NCI-H1436 (cell line): ENCODE measurements at regions not wholly inside any gene's neighbourhood (a gene's known extent, or its start where the extent isn't known, plus 50 kb on each side); places are given as distances from the start of the nearest gene placed in this dataset.

Experiments used
- DNase-seq: peaks from one replicate; lab custom pipeline; 2025; lab: John Stamatoyannopoulos, UW

- DNase-seq = no peak
Observed at GRCh38 chr3:933326-933725, 159.5 kb upstream of the CNTN6 start.

- DNase-seq = no peak
Observed at GRCh38 chr3:944786-945185, 148.0 kb upstream of the CNTN6 start.

- DNase-seq = no peak
Observed at GRCh38 chr3:945738-946137, 147.1 kb upstream of the CNTN6 start.

DNA sequence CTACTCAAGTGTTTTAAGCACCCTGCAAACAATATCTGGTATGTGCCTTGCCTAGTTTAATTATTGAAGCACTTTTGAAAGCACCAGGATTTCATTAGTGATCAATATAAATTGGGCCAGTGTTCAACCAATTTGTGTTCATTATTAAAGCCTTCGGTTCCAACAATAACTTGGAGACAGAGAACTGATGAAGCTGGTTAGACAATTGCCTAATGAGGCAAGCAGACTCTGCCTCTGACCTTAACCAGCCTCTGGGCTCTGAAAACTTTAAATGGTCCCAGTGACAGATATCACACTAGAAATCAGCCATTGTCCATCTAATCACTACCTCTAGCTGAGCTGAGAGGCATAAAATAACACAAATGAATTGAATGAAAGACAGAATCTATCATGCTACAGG is 139.9 kb upstream of the CNTN6 start:
- no peak for DNase-seq

DNA sequence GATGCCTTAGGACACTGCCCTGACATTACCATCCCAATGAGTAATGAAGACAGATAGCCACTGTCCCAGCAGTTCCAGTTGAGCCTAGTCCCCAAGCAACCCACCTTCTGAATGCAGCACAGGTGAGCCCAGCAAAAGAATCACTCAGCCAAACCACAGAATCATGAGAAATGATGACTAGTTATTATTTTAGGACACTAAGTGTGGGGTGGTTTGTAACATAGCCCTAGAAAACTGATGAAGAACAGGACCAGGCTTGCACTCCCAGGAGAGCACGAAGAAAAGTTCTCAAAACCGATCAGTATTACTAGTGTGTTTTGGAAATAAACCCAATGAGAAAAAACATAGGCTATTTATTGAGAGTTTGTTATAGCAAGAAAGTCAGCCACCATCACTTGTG is 129.6 kb upstream of the CNTN6 start:
- no peak for DNase-seq

DNA sequence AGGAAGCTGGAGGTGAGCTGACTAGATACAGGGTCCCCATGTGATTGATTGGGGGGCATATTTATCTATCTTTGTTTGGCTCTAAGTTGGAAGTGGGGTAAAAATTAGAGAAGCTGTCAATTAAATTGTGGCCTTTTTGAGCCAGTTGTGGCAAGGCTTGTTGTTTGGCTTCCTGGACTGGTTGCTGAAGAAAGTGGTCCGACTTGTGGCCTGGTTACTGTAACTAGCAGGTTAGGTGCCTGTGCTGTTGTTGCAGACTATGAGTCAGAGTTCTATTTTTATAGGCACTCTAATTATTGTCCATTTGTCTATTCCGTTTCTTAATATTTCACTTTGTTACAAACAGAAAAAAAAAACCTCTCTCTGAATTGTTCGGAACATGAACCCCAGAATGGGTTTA is 129.1 kb upstream of the CNTN6 start:
- no peak for DNase-seq

- no peak for DNase-seq
Observed at GRCh38 chr3:965826-966225, 127.0 kb upstream of the CNTN6 start.

- DNase-seq = no peak
Observed at GRCh38 chr3:966341-966740, 126.5 kb upstream of the CNTN6 start.

DNA sequence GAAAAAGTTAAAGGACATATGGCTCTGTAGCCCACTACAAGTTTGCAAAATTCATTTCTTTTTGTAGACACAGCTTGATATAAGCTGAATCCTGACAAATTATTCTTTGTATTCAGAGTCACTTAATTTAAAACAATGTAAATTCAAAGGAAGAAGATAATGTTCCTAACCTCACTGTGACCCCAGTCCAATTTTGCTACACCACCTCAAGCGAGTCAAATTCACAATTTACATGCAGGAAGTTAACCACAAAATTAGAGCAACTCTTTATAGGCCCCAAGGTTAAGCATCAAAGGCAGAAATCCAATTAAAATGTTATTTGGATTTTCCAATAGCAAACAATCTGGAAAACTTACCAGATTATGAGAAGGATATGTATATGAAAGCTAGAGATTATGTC is 119.5 kb upstream of the CNTN6 start:
- no peak for DNase-seq

- no peak for DNase-seq
Observed at GRCh38 chr3:976006-976405, 116.8 kb upstream of the CNTN6 start.

DNA sequence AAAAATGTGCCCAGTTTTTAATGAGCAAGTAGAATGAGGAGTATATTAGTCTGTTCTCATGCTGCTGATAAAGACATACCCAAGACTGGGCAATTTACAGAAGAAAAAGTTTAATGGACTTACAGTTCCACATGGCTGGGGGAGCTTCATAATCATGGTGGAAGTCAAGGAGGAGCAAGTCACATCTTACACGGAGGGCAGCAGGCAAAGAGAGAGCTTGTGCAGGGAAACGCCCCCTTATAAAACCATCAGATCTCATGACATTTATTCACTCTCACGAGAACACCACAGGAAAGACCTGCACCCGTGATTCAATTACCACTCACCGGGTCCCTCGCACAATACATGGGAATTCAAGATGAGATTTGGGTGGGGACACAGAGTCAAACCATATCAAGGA is 111.7 kb upstream of the CNTN6 start:
- no peak for DNase-seq

DNA sequence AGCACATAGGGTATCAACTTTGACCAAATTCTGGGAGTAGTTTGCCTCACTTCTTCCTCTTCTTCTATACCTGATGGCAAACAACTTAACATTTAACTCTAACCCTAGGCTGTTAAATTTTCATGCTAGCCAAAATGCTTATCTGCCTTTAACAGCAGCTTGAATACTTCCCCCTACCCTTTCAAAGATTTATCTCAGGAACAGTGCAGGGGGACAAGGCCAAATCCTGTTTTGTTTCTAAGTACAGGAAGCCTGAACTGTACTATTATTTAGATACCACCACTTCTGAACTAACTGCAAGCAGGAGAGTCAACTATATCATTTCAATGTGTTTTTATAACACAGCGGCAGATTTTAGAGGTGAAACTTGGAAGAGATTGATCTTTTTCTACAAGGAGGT is 104.0 kb upstream of the CNTN6 start:
- no peak for DNase-seq

DNA sequence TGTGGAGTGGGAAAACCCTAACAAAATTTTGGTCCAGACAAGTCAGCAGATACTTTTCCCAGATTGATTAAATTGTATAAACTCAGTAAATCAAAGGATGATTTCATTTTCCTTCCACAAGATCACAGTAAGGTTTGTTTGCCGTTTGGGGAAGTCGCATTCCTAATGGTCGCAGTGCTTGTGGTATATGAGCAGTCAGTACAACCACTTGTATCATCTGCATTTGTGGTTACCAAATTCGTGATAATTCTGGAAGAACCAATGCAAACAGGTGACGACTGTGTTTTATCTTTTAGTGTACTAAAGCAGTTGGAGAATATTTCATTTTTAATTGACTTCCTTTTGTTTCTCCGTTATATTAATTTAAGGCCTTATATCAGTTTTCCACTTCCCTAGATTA is 100.0 kb upstream of the CNTN6 start:
- no peak for DNase-seq

GRCh38 chr3:1002010-1002409 is 90.8 kb upstream of the CNTN6 start:
- no peak for DNase-seq

- DNase-seq = no peak
Observed at GRCh38 chr3:1007866-1008265, 85.0 kb upstream of the CNTN6 start.

- no peak for DNase-seq
Observed at GRCh38 chr3:1010228-1010627, 82.6 kb upstream of the CNTN6 start.

GRCh38 chr3:1015826-1016225 is 77.0 kb upstream of the CNTN6 start:
- DNase-seq = no peak

DNA sequence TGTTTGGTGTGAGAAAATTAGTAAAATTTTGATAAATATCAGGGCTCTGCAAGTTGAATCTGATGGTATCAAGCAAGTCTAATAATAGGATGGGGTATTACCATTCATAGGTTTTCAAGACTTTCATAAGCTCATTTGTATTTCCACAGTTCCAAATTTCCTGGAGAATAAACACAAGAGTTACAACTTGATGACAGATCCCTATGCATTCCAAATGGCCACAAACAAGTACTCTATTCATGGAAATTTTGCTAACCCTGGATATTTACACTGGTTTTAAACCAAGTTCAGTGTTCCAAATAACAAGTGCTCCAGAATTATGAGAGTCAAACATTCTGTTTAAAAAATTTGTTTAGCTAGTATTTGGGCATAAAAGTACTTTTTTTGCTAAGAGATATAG is 75.0 kb upstream of the CNTN6 start:
- DNase-seq = no peak

DNA sequence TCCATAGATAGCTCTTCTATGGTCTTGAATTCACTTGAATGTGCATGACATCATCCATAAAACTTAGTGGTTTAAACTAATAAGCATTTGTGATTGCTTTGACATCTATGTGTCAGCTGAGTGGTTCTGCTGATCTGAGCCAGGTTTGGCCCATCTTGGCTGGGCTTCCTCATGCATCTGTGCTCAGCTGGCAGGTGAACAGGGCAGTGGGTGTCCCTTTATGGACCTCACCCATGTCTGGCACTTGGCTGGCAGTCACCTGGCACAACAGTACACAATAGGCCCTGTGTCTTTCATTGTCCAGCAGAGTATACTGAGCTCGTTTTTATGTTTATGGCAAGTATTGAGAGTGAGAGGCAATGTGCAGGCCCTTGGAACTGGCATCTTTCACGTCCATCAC is 73.7 kb upstream of the CNTN6 start:
- no peak for DNase-seq

DNA sequence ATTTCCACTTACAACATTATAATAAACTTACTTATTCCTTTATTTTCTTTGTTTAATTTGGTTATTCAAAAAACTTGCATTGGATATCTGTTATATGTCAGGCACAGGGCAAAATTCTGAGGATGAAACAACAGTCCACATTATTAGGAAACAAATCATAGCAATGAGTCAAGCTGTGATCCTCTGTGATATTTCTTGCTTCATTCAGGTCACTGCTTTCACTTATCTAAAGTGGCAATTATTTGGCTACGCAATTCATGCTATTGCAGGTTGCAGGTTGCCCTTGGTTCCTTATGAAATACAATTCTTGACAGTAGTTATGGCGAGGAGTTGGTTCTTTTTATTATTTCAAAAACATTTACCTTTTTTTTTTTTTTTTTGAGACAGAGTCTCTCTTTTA is 66.4 kb upstream of the CNTN6 start:
- DNase-seq = no peak

DNA sequence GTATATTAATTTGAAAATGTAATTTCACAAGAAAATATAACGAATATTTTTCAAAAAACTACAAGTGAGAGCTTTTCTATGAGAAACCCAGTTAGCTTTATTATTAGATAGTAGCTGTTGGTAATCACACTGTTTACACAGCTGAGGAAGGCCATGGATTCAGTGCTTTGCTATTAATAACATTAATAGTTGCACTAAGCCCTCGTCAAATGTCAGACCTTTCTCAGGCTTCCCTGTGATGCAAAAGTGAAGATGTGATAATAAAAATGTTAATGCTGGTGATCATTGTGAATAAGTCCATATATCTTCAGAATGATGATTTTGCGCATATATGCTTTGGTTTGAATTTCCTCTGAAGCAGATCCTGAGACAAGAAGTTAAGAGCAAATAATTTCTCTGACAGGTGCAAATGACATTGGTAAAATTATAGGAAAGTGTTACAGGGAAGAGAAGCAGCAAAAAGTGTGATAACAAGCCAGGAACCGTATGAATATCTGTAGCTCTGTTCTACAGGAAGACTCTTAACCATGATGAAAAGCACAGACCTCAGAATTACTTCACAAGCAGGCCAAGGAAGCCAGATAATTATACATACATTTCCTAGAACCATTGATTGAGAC is 56.5 kb upstream of the CNTN6 start:
- no peak for DNase-seq

DNA sequence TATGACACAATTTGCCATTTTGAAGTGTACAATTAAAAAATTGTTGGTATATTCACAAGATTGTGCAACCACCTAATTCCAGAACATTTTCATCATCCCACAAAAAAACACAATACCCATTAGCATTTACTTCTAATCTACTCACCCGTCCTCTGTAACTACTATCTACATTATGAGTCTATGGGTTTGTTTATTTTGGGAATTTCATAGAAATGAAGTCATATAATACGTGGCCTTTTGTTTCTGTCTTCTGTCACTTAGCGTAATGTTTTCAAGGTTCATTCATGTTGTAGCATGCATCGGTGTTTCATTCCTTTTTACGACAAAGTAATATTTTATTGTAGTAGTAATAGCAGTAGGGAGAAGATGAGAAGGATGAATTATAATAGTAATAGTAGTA is 55.2 kb upstream of the CNTN6 start:
- no peak for DNase-seq
